ENCODE measurements at regions not wholly inside any gene's neighbourhood (a gene's known extent, or its start where the extent isn't known, plus 50 kb on each side); places are given as distances from the start of the nearest gene placed in this dataset.
"Not testable (repeated sequence)": the region's sequence is repeated elsewhere in the genome, so short reads cannot be mapped to it uniquely, and the experiment has no call there.

DNA sequence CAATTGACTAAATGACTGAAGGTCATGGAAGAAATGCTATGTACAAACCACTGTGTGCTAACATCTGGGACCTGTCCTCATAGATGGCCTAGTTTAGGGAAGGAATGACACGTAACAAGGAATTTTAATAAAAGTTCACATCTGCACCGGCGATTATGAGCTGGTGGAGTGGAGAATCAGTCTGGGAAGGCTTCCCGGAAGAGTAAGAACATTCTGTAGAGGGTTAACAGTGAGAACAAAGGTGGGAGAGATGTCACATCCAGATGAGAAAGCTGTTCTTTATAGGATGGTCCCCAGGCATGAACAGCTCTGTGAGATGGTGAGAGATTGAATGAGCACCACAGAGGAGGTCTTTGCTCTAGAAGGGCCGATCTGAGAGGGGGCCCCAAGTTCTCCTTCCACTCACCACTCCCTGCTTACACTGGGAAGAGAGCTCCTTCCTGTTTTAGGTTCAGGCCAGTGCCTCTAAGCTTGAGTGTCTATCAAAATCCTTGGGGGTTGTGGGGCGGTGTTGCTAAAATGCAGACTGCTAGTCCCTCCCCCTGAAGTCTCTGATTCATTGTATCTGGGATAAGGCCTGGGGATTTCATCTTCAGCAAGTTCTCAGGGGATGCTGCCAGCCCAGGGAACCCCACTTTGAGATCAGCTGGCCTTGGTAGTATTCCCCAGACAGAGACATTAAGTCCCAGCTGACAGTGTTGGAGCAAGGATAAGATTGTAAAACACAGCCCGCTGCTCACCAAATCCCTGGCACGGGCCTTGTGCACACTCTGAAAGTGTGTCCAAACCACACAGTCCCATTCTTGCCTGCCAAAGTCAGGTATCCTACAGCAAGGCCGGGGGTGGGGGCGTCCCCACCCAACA is 294.7 kb upstream of the MAF start:
- H3K4me1 ChIP-seq (ENCODE audit: control insufficient read depth in 2 of 2, insufficient read depth in 2 of 2, low read length in 2 of 2) = peaks cover 10 to 11% of the 10 kb centered on the region in 2 donors
- no peaks in the 10 kb centered on the region for H3K36me3 ChIP-seq (ENCODE audit: control insufficient read depth in 2 of 2, insufficient read depth in 2 of 2, low read length in 2 of 2)
- H3K27ac ChIP-seq (ENCODE audit: low read depth in 2 of 2, low read length in 2 of 2) = no peak overlapping the region
- no peaks in the 10 kb centered on the region for H3K27me3 ChIP-seq (ENCODE audit: control insufficient read depth in 2 of 2, insufficient read depth in 2 of 2, low read length in 2 of 2)
- H3K4me3 ChIP-seq (ENCODE audit: low read length in 2 of 2) = no peak overlapping the region
- H3K9ac ChIP-seq (ENCODE audit: low read depth in 1 of 2, low read length in 2 of 2) = no peak overlapping the region
- no peaks in the 10 kb centered on the region for H3K9me3 ChIP-seq (ENCODE audit: control insufficient read depth in 2 of 2, low read length in 2 of 2)

DNA sequence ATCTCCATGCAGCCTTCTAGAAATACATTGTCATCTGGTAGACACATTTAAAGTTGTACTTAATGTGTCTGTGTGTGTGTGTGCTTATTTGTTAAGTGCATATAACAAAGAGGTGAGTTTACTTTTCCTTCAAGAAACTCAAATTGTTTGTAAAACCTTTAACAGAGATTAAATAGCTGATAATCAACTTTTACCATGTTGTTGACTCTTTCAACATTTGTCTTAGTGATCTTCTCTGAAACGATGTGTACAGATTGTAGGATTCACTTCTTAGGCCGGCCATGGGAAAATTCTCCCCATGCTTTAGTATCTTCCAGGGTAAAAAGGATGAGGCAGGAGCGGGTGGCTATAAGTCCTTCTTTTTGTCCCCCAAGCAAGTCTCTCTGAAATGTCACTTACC is 292.9 kb upstream of the MAF start:
- Histone ChIP-seq H3K27me3 (ENCODE audit: control insufficient read depth in 2 of 2, insufficient read depth in 2 of 2, low read length in 2 of 2) (no peaks in the 10 kb centered on the region), H3K4me1 (ENCODE audit: control insufficient read depth in 2 of 2, insufficient read depth in 2 of 2, low read length in 2 of 2) (peaks cover 10 to 11% of the 10 kb centered on the region in 2 donors), H3K9me3 (ENCODE audit: control insufficient read depth in 2 of 2, low read length in 2 of 2) (no peaks in the 10 kb centered on the region), H3K9ac (ENCODE audit: low read depth in 1 of 2, low read length in 2 of 2) (no peak overlapping the region), H3K4me3 (ENCODE audit: low read length in 2 of 2) (no peak overlapping the region), H3K36me3 (ENCODE audit: control insufficient read depth in 2 of 2, insufficient read depth in 2 of 2, low read length in 2 of 2) (no peaks in the 10 kb centered on the region), H3K27ac (ENCODE audit: low read depth in 2 of 2, low read length in 2 of 2) (no peak overlapping the region)

DNA sequence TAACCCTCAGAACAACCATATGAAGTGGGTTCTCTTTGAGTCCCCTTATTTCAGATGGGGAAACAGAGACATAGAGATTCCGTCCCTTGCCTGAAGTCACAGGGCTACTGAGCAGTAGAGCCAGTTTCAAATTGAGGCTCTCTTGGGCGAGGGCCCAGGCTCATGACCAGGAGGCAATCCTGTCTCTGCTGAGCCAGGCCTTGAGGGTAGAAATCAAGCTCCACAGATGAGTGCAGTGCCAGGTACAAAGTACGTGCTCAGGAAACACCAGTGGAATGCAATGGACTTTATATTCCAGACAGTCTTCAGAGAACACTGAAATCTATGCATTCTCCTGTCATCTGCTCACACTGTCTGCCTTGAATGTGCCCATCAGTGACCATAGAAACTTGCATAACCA is 291.7 kb upstream of the MAF start:
- no peak overlapping the region for H3K27ac ChIP-seq (ENCODE audit: low read depth in 2 of 2, low read length in 2 of 2)
- H3K9me3 ChIP-seq (ENCODE audit: control insufficient read depth in 2 of 2, low read length in 2 of 2) = no peaks in the 10 kb centered on the region
- H3K9ac ChIP-seq (ENCODE audit: low read depth in 1 of 2, low read length in 2 of 2) = no peak overlapping the region
- H3K36me3 ChIP-seq (ENCODE audit: control insufficient read depth in 2 of 2, insufficient read depth in 2 of 2, low read length in 2 of 2) = no peaks in the 10 kb centered on the region
- no peak overlapping the region for H3K4me3 ChIP-seq (ENCODE audit: low read length in 2 of 2)
- no peaks in the 10 kb centered on the region for H3K27me3 ChIP-seq (ENCODE audit: control insufficient read depth in 2 of 2, insufficient read depth in 2 of 2, low read length in 2 of 2)
- H3K4me1 ChIP-seq (ENCODE audit: control insufficient read depth in 2 of 2, insufficient read depth in 2 of 2, low read length in 2 of 2) = peaks cover 5 to 6% of the 10 kb centered on the region in 2 donors

DNA sequence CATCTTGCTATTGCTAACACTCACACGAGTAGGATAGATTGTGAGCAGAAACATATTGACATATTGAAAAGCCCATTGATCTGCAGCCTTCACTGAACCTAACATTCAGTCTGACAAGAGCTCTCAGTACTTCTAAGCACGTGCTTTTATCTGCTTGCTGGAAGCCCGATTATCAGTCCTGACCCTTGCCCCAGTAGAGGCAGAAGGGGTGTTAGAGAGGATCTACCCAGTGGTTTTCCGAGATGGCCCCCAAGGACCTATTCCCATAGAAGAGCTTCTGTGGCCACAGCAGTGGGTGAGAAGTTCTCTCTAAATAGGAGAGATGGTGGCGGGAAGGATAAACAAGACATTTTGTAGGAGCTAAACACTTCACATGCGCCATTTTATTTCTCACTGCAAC is 290.9 kb upstream of the MAF start:
- Histone ChIP-seq H3K27ac (ENCODE audit: low read depth in 2 of 2, low read length in 2 of 2) (no peak overlapping the region), H3K9me3 (ENCODE audit: control insufficient read depth in 2 of 2, low read length in 2 of 2) (no peaks in the 10 kb centered on the region), H3K9ac (ENCODE audit: low read depth in 1 of 2, low read length in 2 of 2) (no peak overlapping the region), H3K4me1 (ENCODE audit: control insufficient read depth in 2 of 2, insufficient read depth in 2 of 2, low read length in 2 of 2) (no peaks in the 10 kb centered on the region), H3K36me3 (ENCODE audit: control insufficient read depth in 2 of 2, insufficient read depth in 2 of 2, low read length in 2 of 2) (no peaks in the 10 kb centered on the region), H3K27me3 (ENCODE audit: control insufficient read depth in 2 of 2, insufficient read depth in 2 of 2, low read length in 2 of 2) (no peaks in the 10 kb centered on the region), H3K4me3 (ENCODE audit: low read length in 2 of 2) (no peak overlapping the region)

DNA sequence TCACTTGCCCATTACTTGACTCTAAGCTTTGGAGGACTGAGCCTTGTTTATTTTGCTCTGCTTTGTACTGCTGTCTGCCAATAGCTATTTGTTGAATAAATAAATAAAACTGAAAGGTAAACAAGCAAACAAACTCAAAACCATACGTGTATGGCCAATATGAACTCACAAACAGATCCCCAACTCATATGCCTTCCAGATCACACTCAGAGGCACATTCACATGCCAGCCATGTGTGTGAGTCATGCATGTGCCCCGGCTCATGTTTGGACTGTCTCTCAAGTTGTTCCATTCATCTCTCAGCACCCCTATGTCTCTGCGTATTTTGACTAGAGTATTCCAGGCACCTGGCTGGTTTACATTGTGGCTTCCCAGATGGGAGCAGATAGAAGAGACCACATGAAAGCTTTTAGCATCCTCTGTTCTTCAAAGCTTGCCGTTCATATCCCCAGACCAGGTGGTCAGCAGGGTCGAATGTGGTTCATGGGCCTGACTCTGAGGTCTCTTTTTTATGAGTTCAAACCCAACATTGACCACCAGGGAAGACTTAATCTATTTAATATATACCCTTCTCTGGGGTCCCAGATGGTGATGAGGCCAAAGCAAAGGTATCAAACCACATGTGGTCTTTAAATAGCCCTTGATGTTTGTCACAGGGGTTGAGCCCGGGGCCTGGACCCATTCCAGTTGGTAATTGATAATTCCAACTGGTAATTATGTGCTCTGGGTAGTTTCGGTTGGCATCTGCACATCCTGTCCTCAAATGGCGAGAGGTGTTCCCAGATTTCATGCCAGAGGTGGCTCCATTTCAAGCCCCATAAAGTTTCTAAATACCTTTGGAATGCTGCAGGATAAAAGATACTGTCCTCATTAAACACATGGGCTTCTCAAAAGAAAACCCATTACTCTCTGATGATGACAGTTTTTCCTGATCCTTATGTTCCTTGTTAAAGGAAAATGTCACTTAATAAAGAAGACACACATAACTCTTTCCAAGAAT is 287.3 kb upstream of the MAF start:
- Histone ChIP-seq H3K4me3 (ENCODE audit: low read length in 2 of 2) (no peak overlapping the region), H3K36me3 (ENCODE audit: control insufficient read depth in 2 of 2, insufficient read depth in 2 of 2, low read length in 2 of 2) (no peaks in the 10 kb centered on the region), H3K9ac (ENCODE audit: low read depth in 1 of 2, low read length in 2 of 2) (no peak overlapping the region), H3K27me3 (ENCODE audit: control insufficient read depth in 2 of 2, insufficient read depth in 2 of 2, low read length in 2 of 2) (no peaks in the 10 kb centered on the region), H3K27ac (ENCODE audit: low read depth in 2 of 2, low read length in 2 of 2) (no peak overlapping the region), H3K4me1 (ENCODE audit: control insufficient read depth in 2 of 2, insufficient read depth in 2 of 2, low read length in 2 of 2) (no peaks in the 10 kb centered on the region), H3K9me3 (ENCODE audit: control insufficient read depth in 2 of 2, low read length in 2 of 2) (no peaks in the 10 kb centered on the region)

DNA sequence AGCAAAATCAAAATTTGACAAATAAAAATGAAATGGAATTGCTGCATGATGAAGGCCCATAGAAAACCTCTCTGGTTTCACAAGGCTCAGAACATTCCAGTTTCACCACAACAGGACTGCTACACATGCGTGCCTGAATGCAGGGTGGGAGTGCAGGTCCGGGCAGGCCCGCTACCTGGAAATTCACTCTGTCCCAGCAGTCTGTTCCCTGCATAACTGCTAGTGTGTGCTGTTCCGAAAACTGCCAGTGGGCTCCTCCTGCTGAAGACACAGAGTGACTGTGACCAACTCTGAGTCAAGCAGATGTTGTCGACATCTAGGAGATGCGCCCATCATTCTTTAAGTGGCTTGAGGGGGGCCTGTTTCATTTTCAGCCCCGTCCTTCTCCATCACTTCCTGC is 284.8 kb upstream of the MAF start:
- H3K27me3 ChIP-seq (ENCODE audit: control insufficient read depth in 2 of 2, insufficient read depth in 2 of 2, low read length in 2 of 2) = no peaks in the 10 kb centered on the region
- no peaks in the 10 kb centered on the region for H3K9me3 ChIP-seq (ENCODE audit: control insufficient read depth in 2 of 2, low read length in 2 of 2)
- H3K4me3 ChIP-seq (ENCODE audit: low read length in 2 of 2) = no peak overlapping the region
- no peaks in the 10 kb centered on the region for H3K4me1 ChIP-seq (ENCODE audit: control insufficient read depth in 2 of 2, insufficient read depth in 2 of 2, low read length in 2 of 2)
- H3K9ac ChIP-seq (ENCODE audit: low read depth in 1 of 2, low read length in 2 of 2) = no peak overlapping the region
- no peaks in the 10 kb centered on the region for H3K36me3 ChIP-seq (ENCODE audit: control insufficient read depth in 2 of 2, insufficient read depth in 2 of 2, low read length in 2 of 2)
- no peak overlapping the region for H3K27ac ChIP-seq (ENCODE audit: low read depth in 2 of 2, low read length in 2 of 2)

DNA sequence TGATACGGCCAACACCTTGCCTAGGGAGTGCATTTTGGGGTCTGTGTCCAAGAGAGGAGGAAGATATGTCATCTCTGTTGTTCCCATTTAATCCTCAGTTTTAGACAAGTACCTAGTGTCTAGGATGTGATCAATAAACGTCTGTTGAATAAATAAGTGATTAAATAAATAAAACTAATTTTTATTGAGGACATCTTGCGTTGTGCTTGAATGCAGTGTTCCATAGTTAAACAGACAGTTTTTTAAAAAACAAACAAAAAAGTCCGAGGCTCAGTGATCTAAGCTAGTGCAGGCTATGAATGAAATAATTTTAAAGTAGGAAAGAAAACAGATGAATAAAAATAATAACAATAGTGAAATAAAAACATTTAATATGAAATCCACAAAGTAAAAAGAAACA is 283.0 kb upstream of the MAF start:
- H3K4me3 ChIP-seq (ENCODE audit: low read length in 2 of 2) = no peak overlapping the region
- no peaks in the 10 kb centered on the region for H3K9me3 ChIP-seq (ENCODE audit: control insufficient read depth in 2 of 2, low read length in 2 of 2)
- no peaks in the 10 kb centered on the region for H3K4me1 ChIP-seq (ENCODE audit: control insufficient read depth in 2 of 2, insufficient read depth in 2 of 2, low read length in 2 of 2)
- H3K27me3 ChIP-seq (ENCODE audit: control insufficient read depth in 2 of 2, insufficient read depth in 2 of 2, low read length in 2 of 2) = no peaks in the 10 kb centered on the region
- no peaks in the 10 kb centered on the region for H3K36me3 ChIP-seq (ENCODE audit: control insufficient read depth in 2 of 2, insufficient read depth in 2 of 2, low read length in 2 of 2)
- no peak overlapping the region for H3K9ac ChIP-seq (ENCODE audit: low read depth in 1 of 2, low read length in 2 of 2)
- H3K27ac ChIP-seq (ENCODE audit: low read depth in 2 of 2, low read length in 2 of 2) = no peak overlapping the region

DNA sequence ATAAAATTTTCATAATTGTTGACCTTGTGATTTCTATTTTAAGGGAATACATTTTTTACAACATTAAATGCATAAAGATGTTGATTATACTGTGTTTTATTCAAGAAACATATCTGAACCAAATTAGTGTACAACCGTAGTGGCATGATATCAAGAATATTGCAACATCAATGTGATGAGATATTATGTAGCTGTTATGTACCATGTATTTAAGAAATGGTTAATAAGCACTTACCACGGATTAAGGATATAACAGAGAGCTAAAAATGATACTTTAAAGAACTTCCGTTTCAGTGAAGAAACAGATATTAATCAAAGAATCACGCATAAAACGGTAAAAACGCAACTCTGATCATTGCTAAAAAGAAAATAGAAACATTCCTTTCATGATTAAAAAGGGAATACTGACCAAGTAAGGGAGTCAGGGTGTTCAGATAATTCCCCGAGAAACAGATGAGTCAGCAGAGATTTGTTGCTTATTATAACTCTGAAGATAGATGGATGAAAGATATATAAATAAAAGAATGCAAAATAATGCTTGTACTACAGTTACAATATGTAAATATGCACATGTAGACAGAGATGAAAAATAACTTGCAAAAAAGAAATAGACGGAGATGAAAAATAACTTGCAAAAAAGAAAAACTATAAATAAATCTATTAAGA is 281.9 kb upstream of the MAF start:
- Histone ChIP-seq H3K9me3 (ENCODE audit: control insufficient read depth in 2 of 2, low read length in 2 of 2) (no peaks in the 10 kb centered on the region), H3K4me3 (ENCODE audit: low read length in 2 of 2) (no peak overlapping the region), H3K36me3 (ENCODE audit: control insufficient read depth in 2 of 2, insufficient read depth in 2 of 2, low read length in 2 of 2) (no peaks in the 10 kb centered on the region), H3K4me1 (ENCODE audit: control insufficient read depth in 2 of 2, insufficient read depth in 2 of 2, low read length in 2 of 2) (no peaks in the 10 kb centered on the region), H3K27me3 (ENCODE audit: control insufficient read depth in 2 of 2, insufficient read depth in 2 of 2, low read length in 2 of 2) (no peaks in the 10 kb centered on the region), H3K9ac (ENCODE audit: low read depth in 1 of 2, low read length in 2 of 2) (no peak overlapping the region), H3K27ac (ENCODE audit: low read depth in 2 of 2, low read length in 2 of 2) (no peak overlapping the region)

DNA sequence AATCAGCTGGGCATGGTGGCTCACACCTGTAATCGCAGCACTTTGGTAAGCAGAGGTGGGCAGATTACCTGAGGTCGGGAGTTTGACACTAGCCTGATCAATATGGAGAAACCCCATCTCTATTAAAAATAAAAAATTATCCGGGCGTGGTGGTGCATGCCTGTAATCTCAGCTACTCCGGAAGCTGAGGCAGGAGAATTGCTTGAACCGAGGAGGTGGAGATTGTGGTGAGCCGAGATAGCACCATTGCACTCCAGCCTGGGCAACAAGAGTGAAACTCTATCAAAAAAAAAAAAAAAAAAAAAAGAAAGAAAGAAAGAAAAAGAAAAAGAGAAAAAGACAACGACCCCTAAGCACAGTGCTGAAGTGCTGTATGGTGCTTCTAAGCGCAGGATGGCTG is 280.6 kb upstream of the MAF start:
- H3K9ac ChIP-seq (ENCODE audit: low read depth in 1 of 2, low read length in 2 of 2); H3K27me3 ChIP-seq (ENCODE audit: control insufficient read depth in 2 of 2, insufficient read depth in 2 of 2, low read length in 2 of 2); H3K36me3 ChIP-seq (ENCODE audit: control insufficient read depth in 2 of 2, insufficient read depth in 2 of 2, low read length in 2 of 2); H3K4me3 ChIP-seq (ENCODE audit: low read length in 2 of 2); H3K9me3 ChIP-seq (ENCODE audit: control insufficient read depth in 2 of 2, low read length in 2 of 2); H3K27ac ChIP-seq (ENCODE audit: low read depth in 2 of 2, low read length in 2 of 2); H3K4me1 ChIP-seq (ENCODE audit: control insufficient read depth in 2 of 2, insufficient read depth in 2 of 2, low read length in 2 of 2): not testable (repeated sequence)

DNA sequence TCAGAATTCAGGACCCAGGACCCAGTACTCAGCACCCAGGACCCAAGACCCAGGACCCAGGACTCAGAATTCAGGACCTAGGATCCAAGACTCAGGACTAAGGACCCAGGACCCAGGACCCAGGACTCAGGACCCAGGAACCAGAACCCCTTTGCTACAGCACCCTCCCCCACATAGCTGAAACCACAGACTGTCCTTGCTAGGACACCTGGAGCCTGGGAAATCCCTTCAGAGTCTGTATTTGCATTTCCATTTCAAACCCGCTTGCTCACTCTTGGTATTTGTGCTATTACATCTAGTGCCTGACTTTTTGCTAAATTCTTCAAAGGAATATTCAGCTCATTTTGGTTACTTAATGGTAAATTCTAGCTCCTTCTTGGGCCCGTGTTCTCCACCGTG is 275.8 kb upstream of the MAF start:
- no peaks in the 10 kb centered on the region for H3K4me1 ChIP-seq (ENCODE audit: control insufficient read depth in 2 of 2, insufficient read depth in 2 of 2, low read length in 2 of 2)
- no peaks in the 10 kb centered on the region for H3K27me3 ChIP-seq (ENCODE audit: control insufficient read depth in 2 of 2, insufficient read depth in 2 of 2, low read length in 2 of 2)
- H3K27ac ChIP-seq (ENCODE audit: low read depth in 2 of 2, low read length in 2 of 2) = no peak overlapping the region
- no peaks in the 10 kb centered on the region for H3K36me3 ChIP-seq (ENCODE audit: control insufficient read depth in 2 of 2, insufficient read depth in 2 of 2, low read length in 2 of 2)
- H3K4me3 ChIP-seq (ENCODE audit: low read length in 2 of 2) = no peak overlapping the region
- no peaks in the 10 kb centered on the region for H3K9me3 ChIP-seq (ENCODE audit: control insufficient read depth in 2 of 2, low read length in 2 of 2)
- H3K9ac ChIP-seq (ENCODE audit: low read depth in 1 of 2, low read length in 2 of 2) = no peak overlapping the region

Data from mucosa of rectum (tissue), 2 donors.